ENCODE measurements at regions not wholly inside any gene's neighbourhood (a gene's known extent, or its start where the extent isn't known, plus 50 kb on each side); places are given as distances from the start of the nearest gene placed in this dataset.

DNA sequence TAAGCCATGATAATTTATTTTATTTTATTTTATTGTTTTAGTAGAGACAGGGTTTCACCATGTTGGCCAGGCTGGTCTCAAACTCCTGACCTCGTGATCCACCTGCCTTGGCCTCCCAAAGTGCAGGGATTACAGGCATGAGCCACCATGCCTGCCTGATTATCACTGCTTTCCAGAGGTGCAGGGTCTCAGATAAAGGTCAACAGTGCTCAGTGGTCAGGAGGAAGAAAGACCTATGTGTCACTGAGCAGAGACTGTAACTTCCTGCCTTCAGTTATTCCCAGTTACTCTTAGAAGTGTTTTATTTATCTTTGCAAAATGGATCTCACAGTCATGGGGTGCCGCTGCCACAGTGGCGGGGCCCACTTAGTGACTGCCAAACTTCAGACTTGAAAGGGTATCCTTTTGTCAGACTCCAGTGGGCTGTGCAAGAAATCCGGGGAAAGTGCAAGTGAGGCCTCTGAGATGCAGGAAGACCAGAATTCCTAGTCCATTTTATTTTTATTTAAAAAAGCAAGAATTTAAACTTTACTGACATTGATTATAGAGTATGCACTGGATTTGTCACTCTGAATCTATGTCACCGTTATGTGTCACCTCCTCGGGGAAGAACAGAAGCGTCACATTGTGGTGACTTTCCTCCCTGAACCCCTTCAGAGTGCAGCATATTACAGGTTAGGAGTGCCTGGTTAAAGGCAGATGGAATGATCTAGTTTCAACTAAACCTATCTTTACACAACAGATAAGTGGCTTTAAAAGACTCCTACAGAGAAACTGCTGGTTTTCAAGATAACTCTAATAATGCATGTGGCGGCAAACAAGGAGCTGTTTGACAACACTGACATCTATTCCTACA, 59.1 kb upstream of the BICD1 start:
- CTCF ChIA-PET: no interaction called here

DNA sequence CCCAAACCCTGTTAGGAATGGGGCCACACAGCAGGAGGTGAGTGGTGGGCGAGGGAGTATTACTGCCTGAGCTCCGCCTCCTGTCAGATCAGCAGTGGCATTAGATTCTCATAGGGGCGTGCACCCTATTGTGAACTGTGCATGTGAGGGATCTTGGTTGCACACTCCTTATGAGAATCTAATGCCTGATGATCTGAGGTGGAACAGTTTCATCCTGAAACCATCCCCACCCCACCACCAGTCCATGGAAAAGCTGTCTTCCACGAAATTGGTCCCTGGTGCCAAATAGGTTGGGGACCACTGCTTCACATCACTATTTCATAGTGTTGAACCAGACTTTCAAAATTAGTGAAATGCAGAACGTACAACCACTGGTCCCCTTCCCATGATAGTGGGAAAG, 57.9 kb upstream of the BICD1 start:
- Histone ChIP-seq H3K9me3 (ENCODE audit: control insufficient read depth, insufficient read depth, low read depth, low read length) (no peaks in the 10 kb centered on the region), H3K36me3 (ENCODE audit: control insufficient read depth in 2 of 2, insufficient read depth in 1 of 2, low read length in 2 of 2) (no peaks in the 10 kb centered on the region), H3K4me3 (ENCODE audit: low read depth, low read length) (no peak overlapping the region), H3K27ac (ENCODE audit: extremely low read depth, low read depth, low read length) (no peak overlapping the region), H3K4me1 (ENCODE audit: control insufficient read depth, insufficient read depth, low read length) (peaks cover 3% of the 10 kb centered on the region; the same call in 1 of the 2 replicates)
- ChIA-PET POLR2A (no interaction called here), CTCF (interaction anchor here (4.3 kb wide), 1 partner anchor 12 kb away, joined by 22 read pairs; no protein-coding TSS in a partner anchor)
- no peak for TF ChIP-seq ZNF76 (tag by site-specific recombination; IDR thresholded peaks at IDR 0.05; ENCODE audit: borderline replicate concordance, low read depth)
- TF ChIP-seq ZNF121 (tag by site-specific recombination; IDR thresholded peaks at IDR 0.05): peak; percentile 16; the same call in 1 of the 2 replicates

More for the DNA sequence above, 59.1 kb upstream of the BICD1 start:
- TF ChIP-seq ZNF791 (tag by site-specific recombination; IDR thresholded peaks at IDR 0.05) (no peak), ZNF140 (tag by site-specific recombination; IDR thresholded peaks at IDR 0.05) (no peak), ZNF510 (tag by site-specific recombination; IDR thresholded peaks at IDR 0.05; ENCODE audit: insufficient replicate concordance) (no peak), YY1 (tag by site-specific recombination; IDR thresholded peaks at IDR 0.05) (no peak), ZFP37 (tag by site-specific recombination; IDR thresholded peaks at IDR 0.05) (no peak), ZNF785 (tag by site-specific recombination; IDR thresholded peaks at IDR 0.05) (no peak), ZNF473 (tag by site-specific recombination; IDR thresholded peaks at IDR 0.05) (no peak), MZF1 (tag by site-specific recombination; IDR thresholded peaks at IDR 0.05; ENCODE audit: borderline replicate concordance) (no peak), ZNF24 (tag by site-specific recombination; IDR thresholded peaks at IDR 0.05) (no peak), ZNF223 (tag by site-specific recombination; IDR thresholded peaks at IDR 0.05) (no peak)
- TF ChIP-seq, protein P1, sequence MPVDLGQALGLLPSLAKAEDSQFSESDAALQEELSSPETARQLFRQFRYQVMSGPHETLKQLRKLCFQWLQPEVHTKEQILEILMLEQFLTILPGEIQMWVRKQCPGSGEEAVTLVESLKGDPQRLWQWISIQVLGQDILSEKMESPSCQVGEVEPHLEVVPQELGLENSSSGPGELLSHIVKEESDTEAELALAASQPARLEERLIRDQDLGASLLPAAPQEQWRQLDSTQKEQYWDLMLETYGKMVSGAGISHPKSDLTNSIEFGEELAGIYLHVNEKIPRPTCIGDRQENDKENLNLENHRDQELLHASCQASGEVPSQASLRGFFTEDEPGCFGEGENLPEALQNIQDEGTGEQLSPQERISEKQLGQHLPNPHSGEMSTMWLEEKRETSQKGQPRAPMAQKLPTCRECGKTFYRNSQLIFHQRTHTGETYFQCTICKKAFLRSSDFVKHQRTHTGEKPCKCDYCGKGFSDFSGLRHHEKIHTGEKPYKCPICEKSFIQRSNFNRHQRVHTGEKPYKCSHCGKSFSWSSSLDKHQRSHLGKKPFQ (tag by site-specific recombination; IDR thresholded peaks at IDR 0.05): no peak
- TF ChIP-seq, protein P2, sequence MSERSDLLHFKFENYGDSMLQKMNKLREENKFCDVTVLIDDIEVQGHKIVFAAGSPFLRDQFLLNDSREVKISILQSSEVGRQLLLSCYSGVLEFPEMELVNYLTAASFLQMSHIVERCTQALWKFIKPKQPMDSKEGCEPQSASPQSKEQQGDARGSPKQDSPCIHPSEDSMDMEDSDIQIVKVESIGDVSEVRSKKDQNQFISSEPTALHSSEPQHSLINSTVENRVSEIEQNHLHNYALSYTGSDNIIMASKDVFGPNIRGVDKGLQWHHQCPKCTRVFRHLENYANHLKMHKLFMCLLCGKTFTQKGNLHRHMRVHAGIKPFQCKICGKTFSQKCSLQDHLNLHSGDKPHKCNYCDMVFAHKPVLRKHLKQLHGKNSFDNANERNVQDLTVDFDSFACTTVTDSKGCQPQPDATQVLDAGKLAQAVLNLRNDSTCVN (tag by site-specific recombination; optimal IDR thresholded peaks at IDR 0.05): no peak
- TF ChIP-seq, protein P3, sequence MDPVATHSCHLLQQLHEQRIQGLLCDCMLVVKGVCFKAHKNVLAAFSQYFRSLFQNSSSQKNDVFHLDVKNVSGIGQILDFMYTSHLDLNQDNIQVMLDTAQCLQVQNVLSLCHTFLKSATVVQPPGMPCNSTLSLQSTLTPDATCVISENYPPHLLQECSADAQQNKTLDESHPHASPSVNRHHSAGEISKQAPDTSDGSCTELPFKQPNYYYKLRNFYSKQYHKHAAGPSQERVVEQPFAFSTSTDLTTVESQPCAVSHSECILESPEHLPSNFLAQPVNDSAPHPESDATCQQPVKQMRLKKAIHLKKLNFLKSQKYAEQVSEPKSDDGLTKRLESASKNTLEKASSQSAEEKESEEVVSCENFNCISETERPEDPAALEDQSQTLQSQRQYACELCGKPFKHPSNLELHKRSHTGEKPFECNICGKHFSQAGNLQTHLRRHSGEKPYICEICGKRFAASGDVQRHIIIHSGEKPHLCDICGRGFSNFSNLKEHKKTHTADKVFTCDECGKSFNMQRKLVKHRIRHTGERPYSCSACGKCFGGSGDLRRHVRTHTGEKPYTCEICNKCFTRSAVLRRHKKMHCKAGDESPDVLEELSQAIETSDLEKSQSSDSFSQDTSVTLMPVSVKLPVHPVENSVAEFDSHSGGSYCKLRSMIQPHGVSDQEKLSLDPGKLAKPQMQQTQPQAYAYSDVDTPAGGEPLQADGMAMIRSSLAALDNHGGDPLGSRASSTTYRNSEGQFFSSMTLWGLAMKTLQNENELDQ (tag by site-specific recombination; IDR thresholded peaks at IDR 0.05; ENCODE audit: low read depth): no peak
- TF ChIP-seq, protein P4, sequence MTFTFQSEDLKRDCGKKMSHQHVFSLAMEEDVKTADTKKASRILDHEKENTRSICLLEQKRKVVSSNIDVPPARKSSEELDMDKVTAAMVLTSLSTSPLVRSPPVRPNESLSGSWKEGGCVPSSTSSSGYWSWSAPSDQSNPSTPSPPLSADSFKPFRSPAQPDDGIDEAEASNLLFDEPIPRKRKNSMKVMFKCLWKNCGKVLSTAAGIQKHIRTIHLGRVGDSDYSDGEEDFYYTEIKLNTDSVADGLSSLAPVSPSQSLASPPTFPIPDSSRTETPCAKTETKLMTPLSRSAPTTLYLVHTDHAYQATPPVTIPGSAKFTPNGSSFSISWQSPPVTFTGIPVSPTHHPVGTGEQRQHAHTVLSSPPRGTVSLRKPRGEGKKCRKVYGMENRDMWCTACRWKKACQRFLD (tag by site-specific recombination; IDR thresholded peaks at IDR 0.05): no peak
- H3K4me1 ChIP-seq (ENCODE audit: control insufficient read depth, insufficient read depth, low read length): peaks cover 3% of the 10 kb centered on the region; the same call in 1 of the 2 replicates
- no peaks in the 10 kb centered on the region for H3K36me3 ChIP-seq (ENCODE audit: control insufficient read depth in 2 of 2, insufficient read depth in 1 of 2, low read length in 2 of 2)
- H3K4me3 ChIP-seq (ENCODE audit: low read depth, low read length): no peak overlapping the region
- H3K27ac ChIP-seq (ENCODE audit: extremely low read depth, low read depth, low read length): no peak overlapping the region
- POLR2A ChIA-PET: no interaction called here
- no peaks in the 10 kb centered on the region for H3K9me3 ChIP-seq (ENCODE audit: control insufficient read depth, insufficient read depth, low read depth, low read length)

Data from HEK293 (cell line).